Activated T-cell treated with anti-CD3 and anti-CD28 coated beads for 1 hour (primary cell): ENCODE measurements at regions not wholly inside any gene's neighbourhood (a gene's known extent, or its start where the extent isn't known, plus 50 kb on each side); places are given as distances from the start of the nearest gene placed in this dataset.

Experiments
- DNase-seq: peaks from one replicate; pipeline ENCODE4 v3.0.0-alpha.2; 2020; ENCODE audit warnings: low read depth

DNA sequence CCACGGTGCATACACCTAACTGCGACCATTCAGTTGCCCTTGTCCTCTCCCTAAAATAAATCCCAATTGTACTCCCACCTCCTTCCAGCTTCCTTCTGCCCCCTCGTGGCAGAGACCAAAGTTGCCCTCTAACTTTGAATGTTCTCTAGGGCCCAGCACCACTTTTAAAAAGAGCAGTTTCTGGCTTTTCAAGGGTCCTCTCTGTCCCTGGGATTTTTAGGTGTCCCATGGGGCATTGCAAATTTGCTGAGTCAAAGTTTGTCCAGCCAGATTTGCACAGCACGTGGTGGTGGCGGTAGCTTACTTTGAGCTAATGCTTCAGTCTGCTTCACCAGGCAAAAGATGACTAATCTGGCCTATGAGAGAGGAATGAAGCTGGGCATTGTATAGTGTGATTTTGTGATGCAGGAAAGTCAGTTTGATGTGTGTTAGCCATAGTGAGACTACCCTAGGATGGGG, 100.2 kb downstream of the PERP start:
- no peak for DNase-seq

DNA sequence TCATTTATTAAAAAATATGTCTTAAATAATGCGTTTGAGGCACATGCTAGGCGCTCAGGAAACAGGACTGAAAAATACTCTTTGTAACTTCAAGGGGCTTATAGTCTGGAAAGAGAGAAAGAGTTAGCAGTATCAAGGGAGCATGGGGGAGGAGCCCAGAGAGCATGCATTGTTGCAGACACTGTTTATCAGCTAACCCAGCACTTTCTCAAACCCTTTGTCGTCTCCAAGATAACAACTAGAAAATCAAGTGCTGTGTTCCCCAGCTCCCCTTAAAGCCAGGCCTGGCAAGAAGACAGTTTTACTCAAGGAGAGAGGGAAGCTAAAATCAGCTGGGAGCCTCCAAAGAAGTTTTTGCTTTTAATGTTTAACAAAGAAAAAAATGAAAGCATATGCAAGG, 98.4 kb downstream of the PERP start:
- no peak for DNase-seq

DNA sequence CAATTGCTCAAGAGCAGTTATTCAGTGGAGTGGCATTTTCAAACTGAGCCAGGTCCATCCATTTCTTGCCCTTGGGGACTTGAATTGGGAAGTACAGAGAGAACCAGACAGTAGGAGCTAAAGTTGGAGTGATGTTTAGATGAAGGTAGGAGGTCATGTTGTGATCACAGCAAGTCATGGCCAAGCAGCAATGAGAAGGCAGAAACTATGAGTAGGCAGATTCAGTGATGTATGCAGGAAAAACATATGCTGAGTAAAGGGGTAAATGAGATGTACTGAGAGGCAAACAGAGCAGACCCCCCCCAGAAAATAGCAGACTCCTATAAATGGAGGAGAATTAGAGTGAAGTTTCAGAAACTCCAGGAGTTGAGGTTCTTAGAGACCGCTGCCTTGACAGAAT, 95.8 kb downstream of the PERP start:
- no peak for DNase-seq

DNA sequence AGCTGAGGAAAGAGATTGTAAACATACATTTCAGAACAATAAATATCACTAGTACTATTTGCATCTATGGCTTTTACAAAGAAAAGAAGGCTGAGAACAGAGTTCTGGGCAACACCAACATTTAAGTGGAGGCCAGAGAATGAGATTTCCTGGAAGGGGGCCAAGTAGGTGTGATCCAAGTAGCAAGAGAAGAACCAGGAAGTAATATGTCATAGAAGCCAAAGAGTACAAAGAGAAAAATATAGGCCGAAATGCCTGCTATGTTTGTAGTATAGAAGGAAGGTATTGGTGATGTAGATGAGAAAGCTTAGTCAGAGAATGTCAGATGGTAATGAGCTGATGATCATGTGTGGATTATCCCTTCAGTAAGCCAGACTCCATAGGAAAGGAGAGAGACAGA, 94.5 kb downstream of the PERP start:
- DNase-seq = no peak

DNA sequence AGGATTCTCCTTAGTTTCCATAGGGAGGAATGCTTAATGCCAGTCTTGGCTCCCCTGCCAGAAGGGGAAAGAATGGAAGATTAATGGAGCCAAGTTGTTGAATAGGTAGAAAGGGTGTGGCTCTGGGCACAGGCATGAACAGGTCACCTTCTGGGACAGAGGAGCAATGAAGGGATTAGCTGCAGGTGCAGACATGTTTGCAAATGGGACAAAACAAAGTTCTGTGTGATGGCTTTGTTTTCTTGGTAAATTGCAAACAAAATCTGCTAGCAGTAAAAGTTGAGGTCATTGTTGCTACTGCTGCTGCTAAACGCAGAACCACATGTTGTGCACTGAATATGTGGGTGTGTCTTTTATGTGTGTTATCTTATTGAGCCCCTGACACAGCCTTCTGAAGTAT, 93.3 kb downstream of the PERP start:
- no peak for DNase-seq

DNA sequence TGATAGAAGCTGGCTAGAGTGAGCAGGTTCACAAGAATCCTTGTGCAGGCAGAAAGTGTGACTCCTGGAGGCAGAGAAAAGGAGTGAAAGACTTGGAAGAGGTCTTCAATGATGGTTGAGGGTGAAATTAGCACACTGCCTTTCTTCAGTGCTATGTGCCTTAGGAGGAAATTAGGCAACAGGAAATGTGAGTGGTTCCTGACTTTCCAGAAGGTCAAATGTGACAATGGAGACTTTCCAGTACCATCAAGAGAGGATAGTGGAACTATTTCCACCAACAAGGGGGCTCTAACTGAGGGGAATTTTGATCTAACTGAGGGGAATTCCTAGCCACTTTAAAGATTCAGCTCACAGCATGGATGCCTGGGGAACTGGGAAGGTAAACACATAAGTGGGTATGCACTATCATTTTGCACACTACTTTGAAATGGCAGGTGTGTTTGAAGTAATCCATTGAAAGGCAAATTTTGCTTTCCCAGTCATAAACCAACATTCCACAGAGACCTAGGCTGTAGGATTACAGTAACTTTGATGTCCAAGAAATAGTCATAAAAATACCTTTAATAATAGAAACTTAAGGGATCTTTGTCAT, 90.0 kb downstream of the PERP start:
- DNase-seq = no peak

DNA sequence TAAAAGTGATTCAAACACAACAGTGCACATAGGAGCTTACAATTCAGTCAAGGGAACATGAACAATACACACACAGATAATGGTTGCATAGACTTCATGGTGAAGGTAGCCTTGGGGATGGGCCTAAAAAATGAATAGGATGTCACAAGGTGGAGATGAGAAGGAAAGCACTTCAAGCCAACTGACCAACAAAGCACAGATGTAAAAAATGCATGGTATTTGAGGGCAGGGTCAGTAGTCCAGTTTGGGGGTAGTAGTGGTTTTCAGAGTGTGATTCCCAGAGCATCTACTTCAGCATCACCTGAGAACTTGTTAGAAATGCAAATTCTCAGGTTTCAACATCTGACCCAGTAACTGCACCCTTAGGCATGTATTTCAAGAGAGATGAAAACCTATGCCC, 88.9 kb downstream of the PERP start:
- no peak for DNase-seq

DNA sequence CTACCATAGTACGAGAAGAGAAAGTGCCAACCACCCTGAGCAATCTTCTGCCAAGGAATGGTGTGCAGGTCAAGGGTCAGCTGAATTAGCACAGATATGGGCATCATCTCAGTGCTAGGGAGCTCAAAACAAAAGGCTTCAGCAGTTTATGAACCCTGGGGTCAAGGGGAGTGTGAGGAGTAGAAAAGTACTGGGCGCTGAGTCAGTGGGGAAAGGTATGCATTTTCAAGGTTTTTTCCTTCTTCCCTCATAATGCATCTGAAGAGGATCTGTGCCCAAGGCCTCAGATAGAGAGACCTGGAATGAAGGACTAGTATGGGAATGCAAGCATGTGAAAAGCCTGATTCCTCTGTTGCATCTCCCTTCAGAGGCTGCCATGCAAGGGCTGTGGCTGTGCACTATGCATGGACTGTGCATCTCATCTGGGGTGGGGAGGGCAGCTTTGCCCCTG, 81.7 kb downstream of the PERP start:
- no peak for DNase-seq

DNA sequence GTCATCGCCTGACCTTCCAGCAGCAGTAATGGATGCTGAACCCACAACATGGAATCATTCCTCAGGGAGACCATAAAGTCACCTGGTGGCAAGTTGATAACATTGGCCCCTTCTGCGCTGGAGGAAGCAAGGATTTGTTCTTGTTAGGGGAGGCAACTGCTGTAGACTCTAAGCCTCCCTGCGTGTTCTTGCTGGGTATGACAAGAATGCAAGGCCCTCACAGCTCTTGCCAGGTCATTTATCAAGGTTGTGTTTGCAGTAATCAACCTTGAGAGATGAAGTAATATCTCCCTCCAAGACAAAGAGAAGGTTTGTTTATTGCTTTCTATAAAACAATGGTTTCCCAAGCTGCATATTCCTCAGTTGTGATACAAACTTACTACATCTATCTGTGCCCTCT, 80.9 kb downstream of the PERP start:
- no peak for DNase-seq

DNA sequence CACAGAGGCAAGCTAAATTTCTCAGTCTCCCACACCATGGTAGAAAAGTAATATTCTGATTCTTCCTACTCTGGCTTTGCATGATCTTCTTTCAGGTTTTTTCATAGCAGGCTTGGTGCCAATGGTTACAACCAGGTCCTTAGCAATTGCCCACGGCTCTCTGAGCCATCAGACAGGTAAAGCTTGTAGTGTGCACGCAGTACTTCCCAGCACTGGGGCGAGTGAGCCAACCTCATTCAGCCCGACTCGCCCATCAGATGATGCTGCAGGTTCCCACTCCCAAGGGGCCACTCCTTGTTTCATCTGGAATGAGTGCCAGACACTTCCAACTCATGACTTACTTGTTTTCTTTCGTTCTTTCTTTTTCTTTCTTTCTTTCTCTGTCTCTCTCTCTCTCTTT, 78.3 kb downstream of the PERP start:
- DNase-seq = no peak

DNA sequence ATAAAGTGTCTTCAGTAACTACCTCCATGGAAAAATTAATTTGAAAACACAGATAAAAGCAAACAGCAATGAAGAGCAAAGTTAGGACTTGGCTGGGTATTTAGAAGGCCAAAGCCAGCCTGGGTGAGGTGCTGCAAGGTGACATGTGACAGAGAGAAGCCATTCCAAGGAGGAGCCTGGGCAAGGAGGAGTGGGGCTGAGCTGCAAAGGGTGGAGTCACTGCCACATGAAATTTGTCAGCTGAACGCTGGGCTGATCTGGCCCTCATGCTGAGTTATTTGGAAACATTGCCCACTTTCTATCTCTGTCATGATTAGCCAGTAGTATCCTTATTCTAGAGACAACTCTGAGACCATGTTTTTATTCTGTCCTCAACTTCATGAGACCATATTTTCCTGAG, 76.3 kb downstream of the PERP start:
- DNase-seq = no peak

DNA sequence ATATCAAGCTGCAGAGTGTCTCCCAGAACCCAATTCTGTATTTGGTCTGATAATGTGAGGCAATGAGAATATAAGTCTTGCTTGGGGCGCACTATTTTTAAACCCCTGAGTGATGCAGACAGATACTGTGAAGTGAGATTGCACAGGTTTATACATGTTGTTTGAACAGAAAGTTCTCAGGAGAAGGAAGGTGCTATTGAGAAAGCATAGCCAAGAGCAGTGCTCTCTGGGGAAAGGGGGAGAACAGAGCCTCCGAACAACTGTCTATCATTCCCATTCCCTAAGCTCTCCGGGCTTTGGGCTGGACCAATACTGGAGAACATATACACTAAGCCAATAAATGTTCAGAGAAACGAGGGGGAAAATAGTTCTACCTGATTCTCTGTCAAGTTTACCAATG, 75.8 kb downstream of the PERP start:
- no peak for DNase-seq

DNA sequence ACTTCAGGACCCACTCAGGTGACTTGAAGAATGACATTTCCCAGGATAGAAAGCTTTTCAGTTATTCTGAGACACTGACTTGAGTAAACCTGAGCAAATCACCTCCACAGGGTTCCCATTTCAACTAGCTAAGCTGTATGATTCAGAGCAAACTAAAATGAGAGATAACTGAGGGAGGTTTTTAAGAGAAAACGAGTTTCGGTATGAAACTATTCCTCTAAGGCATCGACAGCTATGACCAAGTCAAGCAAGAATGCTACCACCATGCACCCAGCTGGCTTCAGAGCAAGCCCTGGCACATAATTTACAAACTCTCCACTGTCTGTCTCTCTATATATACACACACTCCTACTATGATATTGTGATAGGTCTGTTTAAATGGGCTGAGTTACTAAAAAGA, 75.4 kb downstream of the PERP start:
- no peak for DNase-seq

DNA sequence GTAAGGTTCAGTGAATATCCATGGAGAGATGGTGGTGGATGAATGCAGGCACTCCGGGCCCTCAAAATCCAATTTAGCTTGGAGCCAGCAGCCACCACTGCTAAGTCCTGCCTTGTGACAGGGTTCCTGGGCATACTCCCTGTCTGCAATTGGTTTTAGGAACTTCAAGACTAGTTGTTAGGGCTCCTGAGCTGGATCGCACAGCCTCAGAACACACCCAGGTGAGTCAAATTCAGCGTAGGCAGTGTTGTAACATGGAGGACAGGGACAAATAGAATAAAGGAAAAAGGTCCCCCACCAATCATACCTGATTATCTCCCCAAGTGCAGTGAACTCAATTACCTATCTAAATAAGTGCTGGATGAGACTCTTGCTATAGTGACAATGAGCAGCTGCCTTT, 74.6 kb downstream of the PERP start:
- no peak for DNase-seq

DNA sequence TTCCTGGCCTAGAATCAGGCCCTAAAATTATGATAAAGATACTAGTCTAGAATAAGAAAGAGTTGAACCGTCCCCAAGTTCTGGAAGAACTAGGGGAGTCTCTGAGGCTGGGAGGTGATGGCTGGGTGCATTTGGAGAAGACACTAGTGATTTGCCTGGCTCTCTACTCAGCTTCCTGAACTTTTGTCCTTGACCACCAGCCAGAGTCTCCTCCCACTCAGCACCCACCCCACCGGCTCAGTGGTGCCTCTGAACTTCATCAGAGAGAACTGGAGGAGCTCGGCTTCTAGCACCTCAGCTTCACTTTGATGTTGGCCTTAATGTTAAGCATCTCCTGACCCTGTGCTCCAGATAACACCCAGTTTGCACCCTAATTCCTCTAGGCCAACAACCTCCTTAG, 73.0 kb downstream of the PERP start:
- DNase-seq = no peak

DNA sequence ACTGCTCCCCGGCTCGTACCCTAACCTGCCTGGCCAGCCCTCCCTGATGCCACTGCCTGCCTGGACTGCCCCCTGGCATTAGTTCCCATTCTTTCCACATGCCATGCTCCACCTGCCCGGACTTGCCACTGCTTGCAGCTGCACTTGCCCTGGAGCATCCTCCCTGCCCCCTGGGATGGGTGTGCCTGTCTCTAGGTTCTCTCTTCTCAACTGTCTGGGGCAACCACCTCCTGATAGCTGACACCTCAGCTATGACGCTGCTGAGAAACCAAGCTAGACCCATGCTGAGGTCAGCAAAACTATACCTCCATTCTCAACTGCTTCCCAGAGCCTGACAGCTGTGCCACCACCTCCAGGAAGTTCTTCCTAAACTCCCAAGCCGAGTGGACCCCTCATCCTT, 72.1 kb downstream of the PERP start:
- no peak for DNase-seq

DNA sequence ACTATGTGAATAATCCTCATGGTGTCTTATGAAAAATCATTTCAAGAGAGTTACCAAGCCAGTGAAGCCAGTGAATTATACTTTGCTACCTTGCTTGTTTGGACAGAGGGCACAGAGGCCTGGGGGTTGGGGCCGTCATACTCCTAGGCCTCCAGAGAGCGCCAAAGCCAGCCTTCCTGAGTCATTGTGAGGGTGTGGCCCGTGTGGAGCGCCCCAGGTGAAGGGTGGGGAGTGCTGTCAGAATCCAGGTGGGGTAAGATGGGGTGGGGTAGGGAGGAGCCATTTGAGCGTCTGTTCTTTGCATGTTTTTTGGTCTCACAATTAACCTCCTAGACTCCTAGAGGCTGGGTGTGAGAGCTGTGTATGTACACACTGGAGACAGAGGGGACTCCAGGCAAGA, 71.1 kb downstream of the PERP start:
- no peak for DNase-seq

DNA sequence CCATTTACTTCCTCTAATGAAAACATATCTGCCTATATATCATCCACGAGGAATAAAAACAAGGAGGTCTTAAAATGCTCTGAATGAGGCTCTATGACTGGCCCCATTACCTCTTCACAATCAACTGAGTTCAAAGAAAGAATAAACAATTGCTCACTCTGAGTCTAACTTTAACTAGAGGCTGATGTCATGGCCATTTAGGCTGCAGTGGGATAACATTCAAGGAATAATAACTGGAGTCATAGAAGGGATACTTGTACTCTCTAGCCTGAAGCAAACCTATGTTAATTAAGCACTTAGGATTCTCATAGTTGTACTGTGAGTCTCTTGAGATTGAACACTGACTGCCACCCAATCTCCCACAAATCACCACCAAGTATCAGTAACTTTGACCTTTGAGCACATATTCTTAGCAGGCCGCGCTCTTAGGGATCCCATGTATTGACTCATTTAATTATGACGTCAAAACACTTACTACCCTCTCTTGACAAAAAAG, 70.2 kb downstream of the PERP start:
- DNase-seq = no peak

DNA sequence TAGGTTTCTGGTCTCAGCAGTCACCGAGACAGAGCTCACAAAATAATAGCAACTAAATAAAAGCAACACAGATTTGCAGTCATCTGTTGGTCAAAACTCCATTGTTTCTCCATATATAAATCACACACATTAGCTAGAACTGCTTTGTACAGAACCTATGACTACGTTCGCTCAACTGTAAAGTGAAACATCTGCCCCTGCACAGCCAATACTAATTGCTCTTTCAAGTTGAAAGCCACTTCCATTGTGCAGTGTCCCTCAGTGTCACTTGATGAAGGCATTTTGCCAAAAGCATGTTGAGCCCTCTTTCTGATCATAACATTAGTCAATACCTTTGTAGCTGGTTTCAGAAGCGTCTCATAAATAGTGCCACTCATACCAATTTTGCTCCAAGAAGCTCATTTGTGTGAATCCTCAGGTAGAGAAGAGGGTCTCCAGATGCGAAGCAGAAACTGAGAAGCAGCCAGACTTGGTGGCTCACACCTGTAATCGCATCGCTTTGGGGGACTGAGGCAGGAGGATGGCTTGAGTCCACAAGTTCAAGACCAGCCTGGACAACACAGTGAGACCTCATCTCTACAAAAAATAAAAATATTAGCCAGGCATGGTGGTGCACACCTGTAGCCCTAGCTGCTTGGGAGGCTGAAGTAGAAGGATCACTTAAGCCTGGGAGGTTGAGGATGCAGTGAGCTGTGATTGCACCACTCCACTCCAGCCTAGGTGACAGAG, 68.9 kb downstream of the PERP start:
- DNase-seq = no peak
